ENCODE measurements at regions not wholly inside any gene's neighbourhood (a gene's known extent, or its start where the extent isn't known, plus 50 kb on each side); places are given as distances from the start of the nearest gene placed in this dataset.

DNA sequence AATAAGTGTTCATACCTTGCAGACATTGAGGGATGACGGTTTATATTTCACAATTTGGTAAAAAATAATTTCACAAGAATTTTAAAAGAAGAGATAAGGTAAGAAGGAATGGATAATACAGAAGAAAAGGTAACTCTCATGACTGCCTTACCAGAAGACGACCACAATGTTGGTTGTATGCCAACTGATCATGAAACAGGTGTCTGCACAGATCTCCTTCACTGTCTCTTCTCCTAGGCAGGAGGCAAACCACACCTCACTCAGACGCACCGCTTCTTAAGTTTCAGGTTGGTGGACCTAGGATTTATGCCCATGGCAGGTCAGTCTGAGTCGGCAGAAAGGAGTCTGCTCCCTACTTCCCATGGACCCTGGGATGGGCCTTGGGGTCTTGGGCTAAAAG, 177.2 kb downstream of the VSIG4 start:
- H3K9me3 ChIP-seq (ENCODE audit: insufficient read depth in 2 of 2, low read depth in 1 of 2, low read length in 1 of 2) = peaks cover 6 to 20% of the 10 kb centered on the region in 2 experiments; a peak in 2 of 4 replicates
- ChIA-PET CTCF (ENCODE audit: partially characterized antibody) (no interaction called here), POLR2A (ENCODE audit: partially characterized antibody) (no interaction called here)
- H3K27me3 ChIP-seq (replicated peaks in 1 of 4; ENCODE audit: control insufficient read depth in 3 of 4, extremely low read depth in 1 of 4, insufficient read depth in 3 of 4, low read length in 3 of 4) = no peaks in the 10 kb centered on the region
- no peaks in the 10 kb centered on the region for H3K36me3 ChIP-seq (ENCODE audit: control insufficient read depth in 2 of 4, insufficient read depth in 4 of 4, low read length in 3 of 4)
- no peak overlapping the region for H3K18ac ChIP-seq (ENCODE audit: extremely low read depth, low read length)
- H3K79me1 ChIP-seq (ENCODE audit: low read depth, low read length) = no peaks in the 10 kb centered on the region
- H4K91ac ChIP-seq (replicated peaks; ENCODE audit: insufficient read length, low read length) = no peak overlapping the region
- H4K5ac ChIP-seq (ENCODE audit: insufficient read length, low read depth, low read length) = no peak overlapping the region
- H3K4me3 ChIP-seq (ENCODE audit: extremely low read depth in 1 of 4, insufficient read depth in 2 of 4, low read depth in 3 of 4, low read length in 4 of 4) = no peak overlapping the region
- no peak overlapping the region for H3K56ac ChIP-seq (replicated peaks; ENCODE audit: insufficient read length, low read depth, low read length)
- H2BK120ac ChIP-seq (replicated peaks; ENCODE audit: low read depth, low read length) = no peak overlapping the region
- WGBS, 2 experiments (ENCODE audit: extremely low coverage in 1 of 2, insufficient coverage in 1 of 2, insufficient read length in 1 of 2, insufficient replicate concordance in 2 of 2, low coverage in 1 of 2, low lambda C conversion rate in 2 of 2, missing lambda C conversion rate in 1 of 2) = 79% methylated on average over 4 of the region's 5 CpGs; no CpG with 5 or more reads in 1 of the 2 experiments
- H2BK15ac ChIP-seq (ENCODE audit: low read length) = no peak overlapping the region
- no peak overlapping the region for H2BK20ac ChIP-seq (ENCODE audit: low read length)
- H2AK5ac ChIP-seq (ENCODE audit: low read depth, low read length) = no peak overlapping the region
- no peaks in the 10 kb centered on the region for H3K79me2 ChIP-seq (ENCODE audit: control insufficient read depth in 1 of 2, insufficient read depth in 2 of 2, low read length in 2 of 2)
- no peak overlapping the region for H3K23ac ChIP-seq (ENCODE audit: insufficient read length)
- no peak overlapping the region for H3K9ac ChIP-seq (replicated peaks in 1 of 4; ENCODE audit: extremely low read depth in 1 of 4, low read depth in 3 of 4, low read length in 3 of 4)
- no peaks in the 10 kb centered on the region for H3K4me1 ChIP-seq (replicated peaks in 1 of 4; ENCODE audit: control insufficient read depth in 3 of 4, insufficient read depth in 4 of 4, low read length in 3 of 4)
- no peak overlapping the region for H3K4me2 ChIP-seq (ENCODE audit: insufficient read depth in 1 of 2, low read depth in 2 of 2, low read length in 2 of 2)
- no peak overlapping the region for H3K14ac ChIP-seq (ENCODE audit: insufficient read length)
- no peak overlapping the region for H4K8ac ChIP-seq (ENCODE audit: extremely low read depth, insufficient read depth, low read length)
- no peak for DNase-seq (ENCODE audit: low read depth in 1 of 2, low spot score in 2 of 2)
- H2BK5ac ChIP-seq (ENCODE audit: low read depth, low read length) = no peak overlapping the region
- no peak overlapping the region for H3K4ac ChIP-seq (replicated peaks; ENCODE audit: insufficient read length, low read depth, low read length)
- H2AFZ ChIP-seq (ENCODE audit: low read length) = no peak overlapping the region
- no peaks in the 10 kb centered on the region for H3K23me2 ChIP-seq (ENCODE audit: low read depth, low read length)
- no peaks in the 10 kb centered on the region for H4K20me1 ChIP-seq (replicated peaks in 1 of 2; ENCODE audit: control insufficient read depth in 1 of 2, insufficient read depth in 2 of 2, low read length in 2 of 2)
- no peak for TF ChIP-seq HDAC6 (IDR thresholded peaks at IDR 0.05; ENCODE audit: low read depth, low read length)
- TF ChIP-seq, protein P1, sequence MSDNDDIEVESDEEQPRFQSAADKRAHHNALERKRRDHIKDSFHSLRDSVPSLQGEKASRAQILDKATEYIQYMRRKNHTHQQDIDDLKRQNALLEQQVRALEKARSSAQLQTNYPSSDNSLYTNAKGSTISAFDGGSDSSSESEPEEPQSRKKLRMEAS (IDR thresholded peaks at IDR 0.05) = no peak
- no peak for TF ChIP-seq SRF (IDR thresholded peaks at IDR 0.05; ENCODE audit: low read depth, low read length)
- TF ChIP-seq PHF8 (conservative IDR thresholded peaks at IDR 0.05; ENCODE audit: low read depth, low read length) = no peak
- no peak for TF ChIP-seq ASH2L (IDR thresholded peaks at IDR 0.05; ENCODE audit: low read length)
- no peak for TF ChIP-seq TCF12 (IDR thresholded peaks at IDR 0.05; ENCODE audit: low read depth, low read length)
- TF ChIP-seq CEBPB (IDR thresholded peaks at IDR 0.05; ENCODE audit: low read depth, low read length) = no peak
- TF ChIP-seq EGR1 (IDR thresholded peaks at IDR 0.05; ENCODE audit: borderline replicate concordance, low read depth, low read length) = no peak
- no peak for TF ChIP-seq SP2 (IDR thresholded peaks at IDR 0.05; ENCODE audit: low read length)
- TF ChIP-seq POLR2A (IDR thresholded peaks at IDR 0.05; ENCODE audit: control extremely low read depth in 1 of 2, low read depth in 2 of 2, low read length in 2 of 2) = no peak
- no peak for TF ChIP-seq GTF2F1 (IDR thresholded peaks at IDR 0.05; ENCODE audit: borderline replicate concordance, low read depth, low read length)
- TF ChIP-seq KDM4A (IDR thresholded peaks at IDR 0.05; ENCODE audit: low read depth, low read length, severe bottlenecking) = no peak
- TF ChIP-seq, protein P2, sequence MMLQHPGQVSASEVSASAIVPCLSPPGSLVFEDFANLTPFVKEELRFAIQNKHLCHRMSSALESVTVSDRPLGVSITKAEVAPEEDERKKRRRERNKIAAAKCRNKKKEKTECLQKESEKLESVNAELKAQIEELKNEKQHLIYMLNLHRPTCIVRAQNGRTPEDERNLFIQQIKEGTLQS (IDR thresholded peaks at IDR 0.05; ENCODE audit: insufficient read depth, low read depth, low read length) = no peak
- no peak for TF ChIP-seq POU5F1 (IDR thresholded peaks at IDR 0.05; ENCODE audit: low read depth, low read length)
- TF ChIP-seq SIN3A (conservative IDR thresholded peaks at IDR 0.05 in 1 of 2, IDR thresholded peaks at IDR 0.05 in 1 of 2; ENCODE audit: low read depth in 1 of 2, low read length in 2 of 2) = no peak
- TF ChIP-seq SP4 (IDR thresholded peaks at IDR 0.05; ENCODE audit: low read length) = no peak
- no peak overlapping the region for H2BK12ac ChIP-seq (ENCODE audit: low read depth, low read length)
- no peak overlapping the region for H3K27ac ChIP-seq (ENCODE audit: low read depth, low read length)
- FAIRE-seq = no peak

Data from H1 (cell line).